K562 (cell line): ENCODE measurements at regions not wholly inside any gene's neighbourhood (a gene's known extent, or its start where the extent isn't known, plus 50 kb on each side); places are given as distances from the start of the nearest gene placed in this dataset.
A peak's percentile ranks its signal among the peaks of the same experiment; 100 is the strongest.

Source experiments
- ATAC-seq: fragments of 200-7000 bp; cut with Tn5 transposase; 3 replicates; pipeline ENCODE4 v1.9.1; 2020; ENCODE audit warnings: moderate library complexity
- BruUV-seq: library from RNA; stranded (reverse); fragments of 400-500 nt; replicated peaks from 2 replicates; lab custom pipeline; 2021; lab: Mats Ljungman, UMichigan
- CTCF ChIA-PET: fragments of 300-600 bp; formaldehyde crosslinking; extraction: SDS; loops from one replicate; lab custom pipeline; 2021; ENCODE audit warnings: low intra/inter-chr PET ratio; lab: Yijun Ruan, JAX
- POLR2A ChIA-PET: fragments of 300-600, 350-650 bp; sonication (Branson Sonifier 250); formaldehyde crosslinking; extraction: SDS; loops from one replicate; lab custom pipeline; 2021; ENCODE audit warnings: antibody characterized with exemption, inconsistent platforms; lab: Yijun Ruan, JAX
- DNase-seq, 4 experiments: peaks; one replicate each; pipeline versions ENCODE4 v3.0.0 to v3.0.0-alpha.2; 2011 to 2018; ENCODE audit warnings: low spot score in 3 of 4, mixed read lengths in 3 of 4; ENCODE audit errors: extremely low read depth in 1 of 4
- FAIRE-seq: peaks from 2 replicates; lab custom pipeline; 2011; peaks lifted over from hg19 to GRCh38; lab: Jason Lieb, UNC
- H2AFZ ChIP-seq: 2 replicates; pipeline ENCODE4 v1.6.0; 2011; ENCODE audit warnings: low read depth, low read length, control low read depth, inconsistent platforms
- H3K27ac ChIP-seq: fragments of 200-600 bp; 3 replicates; pipeline ENCODE4 v1.8.0; 2011; ENCODE audit warnings: low read depth, mild to moderate bottlenecking, control low read depth, inconsistent platforms, low read length, moderate library complexity, mixed read lengths; ENCODE audit errors: extremely low read depth
- H3K27me3 ChIP-seq, 2 experiments: fragments of 300-600 bp in 1 of 2; 2 replicates in 1 of 2; 3 replicates in 1 of 2; pipeline versions ENCODE4 v1.6.0 to v1.8.0; 2011; ENCODE audit warnings: inconsistent platforms in 2 of 2, low read length in 2 of 2, mild to moderate bottlenecking in 1 of 2, mixed read lengths in 1 of 2, moderate library complexity in 1 of 2; ENCODE audit not compliant: control insufficient read depth in 2 of 2, insufficient read depth in 2 of 2
- H3K36me3 ChIP-seq: fragments of 300-600 bp; 3 replicates; pipeline ENCODE4 v1.8.0; 2011; ENCODE audit warnings: mild to moderate bottlenecking, low read length, inconsistent platforms; ENCODE audit not compliant: control insufficient read depth, insufficient read depth
- H3K4me1 ChIP-seq, 2 experiments: fragments of 200-600 bp in 1 of 2; replicated peaks in 1 of 2; 2 replicates in 1 of 2; 3 replicates in 1 of 2; pipeline versions ENCODE4 v1.5.1 to v1.8.0; 2011; ENCODE audit warnings: inconsistent platforms in 2 of 2, low read length in 2 of 2, mild to moderate bottlenecking in 1 of 2, mixed read lengths in 1 of 2, moderate library complexity in 1 of 2; ENCODE audit not compliant: control insufficient read depth in 2 of 2, insufficient read depth in 2 of 2
- H3K4me2 ChIP-seq: 2 replicates; pipeline ENCODE4 v1.6.1; 2011; ENCODE audit warnings: low read length, control low read depth, inconsistent platforms, mixed read lengths; ENCODE audit not compliant: insufficient read depth
- H3K4me3 ChIP-seq: fragments of 200-600 bp; sonication (generic), shearing (Covaris generic); 2 replicates; pipeline ENCODE4 v1.5.1; 2016; ENCODE audit warnings: control low read depth, inconsistent platforms
- H3K79me2 ChIP-seq: fragments of 200-600 bp; 3 replicates; pipeline ENCODE4 v1.8.0; 2011; ENCODE audit warnings: low read length, inconsistent platforms; ENCODE audit not compliant: control insufficient read depth, insufficient read depth
- H3K9ac ChIP-seq, 2 experiments: 2 replicates each; pipeline versions ENCODE4 v1.6.0 to v1.6.1; 2011; ENCODE audit warnings: low read depth in 2 of 2, low read length in 2 of 2, control low read depth in 1 of 2, inconsistent platforms in 1 of 2, mild to moderate bottlenecking in 1 of 2, mixed read lengths in 1 of 2; ENCODE audit not compliant: insufficient read depth in 1 of 2
- H3K9me1 ChIP-seq: one replicate; pipeline ENCODE4 v1.6.0; 2011; ENCODE audit warnings: inconsistent platforms, mild to moderate bottlenecking, low read length, moderate library complexity; ENCODE audit not compliant: control insufficient read depth, insufficient read depth
- H3K9me3 ChIP-seq: replicated peaks from 2 replicates; pipeline ENCODE4 v1.5.1; 2011; ENCODE audit warnings: low read depth, low read length, inconsistent platforms; ENCODE audit not compliant: control insufficient read depth, insufficient read depth
- H4K20me1 ChIP-seq: replicated peaks from 2 replicates; pipeline ENCODE4 v1.6.1; 2011; ENCODE audit warnings: low read length, inconsistent platforms, mixed read lengths; ENCODE audit not compliant: control insufficient read depth, insufficient read depth
- BDP1 ChIP-seq: IDR thresholded peaks from 3 replicates; pipeline ENCODE4 v1.6.1; 2011; ENCODE audit not compliant: insufficient read length, insufficient read depth
- GABPA ChIP-seq: fragments of 200-800 bp; sonication (Bioruptor generic); conservative IDR thresholded peaks from 2 replicates; pipeline ENCODE4 v1.6.1; 2016; ENCODE audit warnings: low read depth, missing genetic modification characterization, missing compliant biosample characterization
- KDM5B ChIP-seq: fragments of 200-600 bp; sonication (generic); IDR thresholded peaks from 2 replicates; pipeline ENCODE4 v1.6.1; 2012; ENCODE audit warnings: low read depth, mild to moderate bottlenecking, moderate library complexity, low read length, control low read depth, inconsistent platforms; ENCODE audit not compliant: insufficient replicate concordance
- MAFF ChIP-seq: IDR thresholded peaks from 2 replicates; pipeline ENCODE4 v1.6.1; 2012; ENCODE audit warnings: low read length, improper control_type of control experiment
- MAFG ChIP-seq: fragments of 450-650 bp; conservative IDR thresholded peaks from 2 replicates; pipeline ENCODE4 v1.6.1; 2016; ENCODE audit warnings: missing genetic modification characterization, missing compliant biosample characterization
- MAFK ChIP-seq: IDR thresholded peaks from 2 replicates; pipeline ENCODE4 v1.6.1; 2011; ENCODE audit warnings: low read length, improper control_type of control experiment
- NCOR1 ChIP-seq: fragments of 450-650 bp; IDR thresholded peaks from 2 replicates; pipeline ENCODE4 v1.6.1; 2016; ENCODE audit warnings: mild to moderate bottlenecking, moderate library complexity
- NR1H2 ChIP-seq: sonication (generic); formaldehyde crosslinking; IDR thresholded peaks from 2 replicates; pipeline ENCODE4 v1.4.0; 2020; ENCODE audit warnings: mild to moderate bottlenecking, missing genetic modification reagents
- PRPF4 ChIP-seq: fragments of 200-400 bp; formaldehyde crosslinking; IDR thresholded peaks from one replicate; pipeline ENCODE4 v1.6.1; 2017; ENCODE audit warnings: low read length, low read depth, mild to moderate bottlenecking; ENCODE audit not compliant: insufficient read depth, poor library complexity, severe bottlenecking
- RCOR1 ChIP-seq, 2 experiments: IDR thresholded peaks; 2 replicates each; pipeline ENCODE4 v1.6.1; 2012; ENCODE audit warnings: low read depth in 2 of 2, low read length in 2 of 2, borderline replicate concordance in 1 of 2, improper control_type of control experiment in 1 of 2
- ZNF124 ChIP-seq: sonication (generic); formaldehyde crosslinking; IDR thresholded peaks from 2 replicates; pipeline ENCODE4 v1.8.1; 2022; ENCODE audit warnings: missing genetic modification reagents
- ZNF316 ChIP-seq: fragments of 450-650 bp; IDR thresholded peaks from 2 replicates; pipeline ENCODE4 v1.6.1; 2016
- ZNF41 ChIP-seq: fragments of 250-450 bp; sonication (Bioruptor Pico); conservative IDR thresholded peaks from 2 replicates; pipeline ENCODE4 v1.4.0; 2020; ENCODE audit warnings: mild to moderate bottlenecking
- ZSCAN32 ChIP-seq: fragments of 450-650 bp; formaldehyde crosslinking; IDR thresholded peaks from 2 replicates; pipeline ENCODE4 v1.4.0; 2020; ENCODE audit warnings: mild to moderate bottlenecking, moderate library complexity
- WGBS: fragments of 100-300 bp; shearing (Covaris generic); methylation state at CpG from one replicate; pipeline ENCODE4 v1.1.6; 2016; ENCODE audit warnings: low coverage, mixed read lengths; ENCODE audit not compliant: insufficient coverage; ENCODE audit errors: missing lambda C conversion rate; 5-methylcytosine and 5-hydroxymethylcytosine counted together
- in situ Hi-C: fragments of 300-500 bp; cut with MboI; formaldehyde crosslinking; loops from 4 replicates; pipeline ENCODE4 v1.15.0; 2018; ENCODE audit warnings: inconsistent platforms, mixed read lengths
- intact Hi-C: fragments of 100-400 bp; cut with micrococcal nuclease; formaldehyde crosslinking; loops from 2 replicates; pipeline ENCODE4 v1.14.2; 2022
- TF ChIP-seq, protein P1 (sequence below): fragments of 250-450 bp; sonication (Bioruptor Pico); IDR thresholded peaks from 2 replicates; pipeline ENCODE4 v1.8.0; 2021; ENCODE audit warnings: moderate library complexity, mild to moderate bottlenecking, inconsistent platforms
- TF ChIP-seq, protein P2 (sequence below): fragments of 450-650 bp; formaldehyde crosslinking; IDR thresholded peaks from 2 replicates; pipeline ENCODE4 v1.4.0; 2020; ENCODE audit warnings: mild to moderate bottlenecking, mixed read lengths
- TF ChIP-seq, protein P3 (sequence below): sonication (generic); formaldehyde crosslinking; IDR thresholded peaks from 2 replicates; pipeline ENCODE4 v1.4.0; 2020; ENCODE audit warnings: mild to moderate bottlenecking, missing genetic modification reagents
- TF ChIP-seq, protein P4 (sequence below): IDR thresholded peaks from 2 replicates; pipeline ENCODE4 v1.6.1; 2012; ENCODE audit warnings: low read depth, low read length, improper control_type of control experiment, borderline replicate concordance

DNA sequence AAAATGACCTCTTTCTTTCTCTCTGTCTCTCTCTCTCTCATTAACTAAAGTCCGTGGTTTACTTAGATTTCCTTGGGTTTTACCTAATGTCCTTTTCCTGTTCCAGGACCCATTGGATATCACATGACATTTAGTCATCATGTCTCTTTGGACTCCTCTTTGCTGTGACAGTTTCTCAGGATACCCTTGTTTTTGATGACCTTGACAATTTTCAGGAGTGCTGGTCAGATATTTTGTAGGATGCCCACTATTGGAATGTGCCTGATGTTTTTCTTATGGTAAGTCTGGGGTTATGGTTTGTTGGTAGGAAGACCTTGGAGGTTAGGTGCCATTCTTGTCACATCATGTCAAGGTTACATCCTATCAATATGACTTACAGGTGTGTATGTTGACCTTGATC is 199.2 kb upstream of the HTR1E start:
- WGBS: 0% methylated on average over 1 of the region's 1 CpG

More for the DNA sequence above, 199.2 kb upstream of the HTR1E start:
- Histone ChIP-seq H2AFZ (no peak overlapping the region), H4K20me1 (no peaks in the 10 kb centered on the region), H3K4me3 (no peak overlapping the region), H3K9me1 (no peaks in the 10 kb centered on the region), H3K27ac (no peak overlapping the region), H3K27me3 (no peaks in the 10 kb centered on the region), H3K79me2 (no peaks in the 10 kb centered on the region), H3K36me3 (no peaks in the 10 kb centered on the region), H3K9ac (no peak overlapping the region), H3K9me3 (no peaks in the 10 kb centered on the region), H3K4me2 (no peak overlapping the region), H3K4me1 (no peaks in the 10 kb centered on the region)
- TF ChIP-seq NCOR1 (no peak), ZNF316 (peak; percentile 69), MAFF (peak; percentile 54), PRPF4 (no peak), BDP1 (no peak), KDM5B (no peak), ZSCAN32 (CRISPR knock-in tag) (no peak), RCOR1 (IDR thresholded peaks at IDR 0.05; ENCODE audit: borderline replicate concordance in 1 of 2, low read depth in 2 of 2, low read length in 2 of 2) (no peak), ZNF41 (CRISPR knock-in tag) (no peak), MAFG (peak; percentile 47), MAFK (peak; percentile 47), ZNF124 (CRISPR knock-in tag) (no peak), GABPA (tag) (no peak), NR1H2 (CRISPR knock-in tag) (no peak)
- TF ChIP-seq, protein P1, sequence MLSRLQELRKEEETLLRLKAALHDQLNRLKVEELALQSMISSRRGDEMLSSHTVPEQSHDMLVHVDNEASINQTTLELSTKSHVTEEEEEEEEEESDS (CRISPR knock-in tag): no peak
- TF ChIP-seq, protein P2, sequence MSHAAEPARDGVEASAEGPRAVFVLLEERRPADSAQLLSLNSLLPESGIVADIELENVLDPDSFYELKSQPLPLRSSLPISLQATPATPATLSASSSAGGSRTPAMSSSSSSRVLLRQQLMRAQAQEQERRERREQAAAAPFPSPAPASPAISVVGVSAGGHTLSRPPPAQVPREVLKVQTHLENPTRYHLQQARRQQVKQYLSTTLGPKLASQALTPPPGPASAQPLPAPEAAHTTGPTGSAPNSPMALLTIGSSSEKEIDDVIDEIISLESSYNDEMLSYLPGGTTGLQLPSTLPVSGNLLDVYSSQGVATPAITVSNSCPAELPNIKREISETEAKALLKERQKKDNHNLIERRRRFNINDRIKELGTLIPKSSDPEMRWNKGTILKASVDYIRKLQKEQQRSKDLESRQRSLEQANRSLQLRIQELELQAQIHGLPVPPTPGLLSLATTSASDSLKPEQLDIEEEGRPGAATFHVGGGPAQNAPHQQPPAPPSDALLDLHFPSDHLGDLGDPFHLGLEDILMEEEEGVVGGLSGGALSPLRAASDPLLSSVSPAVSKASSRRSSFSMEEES (CRISPR knock-in tag): 0 out of 2 replicates have a peak, but pooled peaks have one; percentile 6
- TF ChIP-seq, protein P3, sequence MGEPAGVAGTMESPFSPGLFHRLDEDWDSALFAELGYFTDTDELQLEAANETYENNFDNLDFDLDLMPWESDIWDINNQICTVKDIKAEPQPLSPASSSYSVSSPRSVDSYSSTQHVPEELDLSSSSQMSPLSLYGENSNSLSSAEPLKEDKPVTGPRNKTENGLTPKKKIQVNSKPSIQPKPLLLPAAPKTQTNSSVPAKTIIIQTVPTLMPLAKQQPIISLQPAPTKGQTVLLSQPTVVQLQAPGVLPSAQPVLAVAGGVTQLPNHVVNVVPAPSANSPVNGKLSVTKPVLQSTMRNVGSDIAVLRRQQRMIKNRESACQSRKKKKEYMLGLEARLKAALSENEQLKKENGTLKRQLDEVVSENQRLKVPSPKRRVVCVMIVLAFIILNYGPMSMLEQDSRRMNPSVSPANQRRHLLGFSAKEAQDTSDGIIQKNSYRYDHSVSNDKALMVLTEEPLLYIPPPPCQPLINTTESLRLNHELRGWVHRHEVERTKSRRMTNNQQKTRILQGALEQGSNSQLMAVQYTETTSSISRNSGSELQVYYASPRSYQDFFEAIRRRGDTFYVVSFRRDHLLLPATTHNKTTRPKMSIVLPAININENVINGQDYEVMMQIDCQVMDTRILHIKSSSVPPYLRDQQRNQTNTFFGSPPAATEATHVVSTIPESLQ (CRISPR knock-in tag): no peak
- TF ChIP-seq, protein P4, sequence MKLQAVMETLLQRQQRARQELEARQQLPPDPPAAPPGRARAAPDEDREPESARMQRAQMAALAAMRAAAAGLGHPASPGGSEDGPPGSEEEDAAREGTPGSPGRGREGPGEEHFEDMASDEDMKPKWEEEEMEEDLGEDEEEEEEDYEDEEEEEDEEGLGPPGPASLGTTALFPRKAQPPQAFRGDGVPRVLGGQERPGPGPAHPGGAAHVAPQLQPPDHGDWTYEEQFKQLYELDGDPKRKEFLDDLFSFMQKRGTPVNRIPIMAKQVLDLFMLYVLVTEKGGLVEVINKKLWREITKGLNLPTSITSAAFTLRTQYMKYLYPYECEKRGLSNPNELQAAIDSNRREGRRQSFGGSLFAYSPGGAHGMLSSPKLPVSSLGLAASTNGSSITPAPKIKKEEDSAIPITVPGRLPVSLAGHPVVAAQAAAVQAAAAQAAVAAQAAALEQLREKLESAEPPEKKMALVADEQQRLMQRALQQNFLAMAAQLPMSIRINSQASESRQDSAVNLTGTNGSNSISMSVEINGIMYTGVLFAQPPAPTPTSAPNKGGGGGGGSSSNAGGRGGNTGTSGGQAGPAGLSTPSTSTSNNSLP: no peak
- no peak for DNase-seq
- BruUV-seq: no TSS peak
- ChIA-PET CTCF (no interaction called here), POLR2A (no interaction called here)
- no peak for ATAC-seq
- intact Hi-C loops: no loop called here
- in situ Hi-C loops: no loop called here
- FAIRE-seq: no peak
